Suprapubic skin (tissue), 4 donors: ENCODE measurements at regions not wholly inside any gene's neighbourhood (a gene's known extent, or its start where the extent isn't known, plus 50 kb on each side); places are given as distances from the start of the nearest gene placed in this dataset.

Experiments used
- DNase-seq, 2 donors: peaks; one replicate each; pipeline ENCODE4 v3.0.0-alpha.2; 2019; ENCODE audit warnings: low spot score in 2 of 2
- H3K27ac ChIP-seq: fragments of 200-600 bp; sonication (generic); one replicate; pipeline ENCODE4 v1.5.1; 2019
- H3K27me3 ChIP-seq: fragments of 200-600 bp; sonication (generic); one replicate; pipeline ENCODE4 v1.5.1; 2019
- H3K36me3 ChIP-seq: fragments of 200-600 bp; sonication (generic); one replicate; pipeline ENCODE4 v1.5.1; 2019
- H3K4me1 ChIP-seq: fragments of 200-600 bp; sonication (generic); one replicate; pipeline ENCODE4 v1.5.1; 2019
- H3K4me3 ChIP-seq: fragments of 200-600 bp; sonication (generic); one replicate; pipeline ENCODE4 v1.5.1; 2019; ENCODE audit warnings: mild to moderate bottlenecking
- H3K9me3 ChIP-seq: fragments of 200-600 bp; sonication (generic); one replicate; pipeline ENCODE4 v1.5.1; 2019
- CTCF ChIP-seq, 2 donors: fragments of 200-600 bp in 1 of 2; fragments of 450-650 bp in 1 of 2; sonication (generic) in 1 of 2; IDR thresholded peaks; one replicate each; pipeline ENCODE4 v1.5.1; 2016 to 2019; ENCODE audit warnings: antibody characterized with exemption in 2 of 2, mild to moderate bottlenecking in 1 of 2, moderate library complexity in 1 of 2
- EP300 ChIP-seq: sonication (generic); formaldehyde crosslinking; IDR thresholded peaks from one replicate; pipeline ENCODE4 v1.6.1; 2017; ENCODE audit warnings: antibody characterized with exemption
- POLR2A ChIP-seq, 2 donors: fragments of 450-650 bp; IDR thresholded peaks; one replicate each; pipeline ENCODE4 v1.6.1; 2017; ENCODE audit warnings: antibody characterized with exemption in 2 of 2, mild to moderate bottlenecking in 2 of 2, moderate library complexity in 2 of 2
- POLR2AphosphoS5 ChIP-seq, 3 donors: sonication (generic); formaldehyde crosslinking; IDR thresholded peaks; one replicate each; pipeline ENCODE4 v1.6.1; 2017; ENCODE audit warnings: antibody characterized with exemption in 3 of 3
- WGBS: methylation state at CpG from one replicate; pipeline ENCODE4 v1.1.5; 2018; 5-methylcytosine and 5-hydroxymethylcytosine counted together

DNA sequence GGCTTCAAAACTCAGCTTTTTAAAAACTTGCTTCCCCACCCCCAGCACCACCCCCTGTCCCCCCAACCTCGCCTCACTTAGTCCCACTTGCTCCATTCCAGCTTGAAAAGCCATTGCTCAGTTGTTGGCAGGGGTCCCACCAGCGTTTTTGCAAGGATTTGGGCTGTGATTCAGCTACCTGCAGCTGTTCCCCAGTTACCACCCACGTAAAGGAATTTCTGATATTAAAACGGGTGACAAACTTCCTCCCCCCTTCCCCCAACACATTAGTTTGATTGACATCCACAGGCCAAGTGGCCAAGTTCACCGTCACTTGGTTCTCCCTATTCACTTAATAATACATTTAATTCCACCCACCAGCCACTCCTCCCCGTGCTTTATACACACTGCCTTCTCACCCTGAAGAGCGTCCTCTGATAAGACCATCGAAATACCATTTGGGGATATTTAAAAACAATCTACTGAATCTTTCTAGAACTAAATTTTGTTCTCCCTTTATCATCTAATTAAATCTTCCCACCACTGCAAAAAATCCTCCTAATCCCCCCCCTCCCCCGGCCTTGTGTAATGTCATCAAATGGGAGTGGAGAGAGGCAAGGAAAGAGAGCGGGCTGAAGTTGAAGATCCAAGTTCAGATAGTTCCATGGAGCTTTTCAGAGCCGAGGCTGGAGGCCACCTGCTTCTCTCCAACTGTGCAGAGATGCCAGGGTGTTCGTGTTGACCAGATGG lies 55.1 kb downstream of the SOX9 start:
- no peak overlapping the region for H3K27ac ChIP-seq
- peaks cover 6% of the 10 kb centered on the region for H3K27me3 ChIP-seq
- TF ChIP-seq CTCF (IDR thresholded peaks at IDR 0.05) (no peak), POLR2A (IDR thresholded peaks at IDR 0.05) (no peak), POLR2AphosphoS5 (IDR thresholded peaks at IDR 0.05) (no peak), EP300 (no peak)
- 54% methylated on average over 12 of the region's 12 CpGs for WGBS
- no peaks in the 10 kb centered on the region for H3K4me1 ChIP-seq
- H3K4me3 ChIP-seq: no peak overlapping the region
- no peaks in the 10 kb centered on the region for H3K9me3 ChIP-seq
- no peaks in the 10 kb centered on the region for H3K36me3 ChIP-seq
- DNase-seq: no peak

DNA sequence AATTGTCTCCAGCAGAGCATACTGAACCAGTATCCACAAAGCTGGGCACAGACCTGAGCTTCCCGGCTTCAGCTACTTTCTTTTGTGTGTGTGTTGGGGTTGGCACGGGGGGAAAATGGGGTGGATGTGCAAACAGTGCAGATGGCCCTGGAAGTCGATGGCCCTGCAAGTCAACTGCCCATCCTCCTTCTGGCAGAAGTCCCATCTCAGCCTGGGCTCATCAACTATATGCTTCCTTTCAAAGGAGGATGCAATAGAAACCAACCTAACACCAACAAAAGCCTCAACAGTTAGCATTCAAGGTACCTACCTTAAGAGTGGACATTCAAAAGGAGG lies 55.7 kb downstream of the SOX9 start:
- no peaks in the 10 kb centered on the region for H3K4me1 ChIP-seq
- H3K27ac ChIP-seq: no peak overlapping the region
- TF ChIP-seq CTCF (IDR thresholded peaks at IDR 0.05): no peak
- TF ChIP-seq EP300: no peak
- TF ChIP-seq POLR2A (IDR thresholded peaks at IDR 0.05): no peak
- no peak for TF ChIP-seq POLR2AphosphoS5 (IDR thresholded peaks at IDR 0.05)
- H3K27me3 ChIP-seq: peaks cover 6% of the 10 kb centered on the region
- H3K4me3 ChIP-seq: no peak overlapping the region
- H3K36me3 ChIP-seq: no peaks in the 10 kb centered on the region
- WGBS: 78% methylated on average over 3 of the region's 3 CpGs
- no peak for DNase-seq
- H3K9me3 ChIP-seq: no peaks in the 10 kb centered on the region

DNA sequence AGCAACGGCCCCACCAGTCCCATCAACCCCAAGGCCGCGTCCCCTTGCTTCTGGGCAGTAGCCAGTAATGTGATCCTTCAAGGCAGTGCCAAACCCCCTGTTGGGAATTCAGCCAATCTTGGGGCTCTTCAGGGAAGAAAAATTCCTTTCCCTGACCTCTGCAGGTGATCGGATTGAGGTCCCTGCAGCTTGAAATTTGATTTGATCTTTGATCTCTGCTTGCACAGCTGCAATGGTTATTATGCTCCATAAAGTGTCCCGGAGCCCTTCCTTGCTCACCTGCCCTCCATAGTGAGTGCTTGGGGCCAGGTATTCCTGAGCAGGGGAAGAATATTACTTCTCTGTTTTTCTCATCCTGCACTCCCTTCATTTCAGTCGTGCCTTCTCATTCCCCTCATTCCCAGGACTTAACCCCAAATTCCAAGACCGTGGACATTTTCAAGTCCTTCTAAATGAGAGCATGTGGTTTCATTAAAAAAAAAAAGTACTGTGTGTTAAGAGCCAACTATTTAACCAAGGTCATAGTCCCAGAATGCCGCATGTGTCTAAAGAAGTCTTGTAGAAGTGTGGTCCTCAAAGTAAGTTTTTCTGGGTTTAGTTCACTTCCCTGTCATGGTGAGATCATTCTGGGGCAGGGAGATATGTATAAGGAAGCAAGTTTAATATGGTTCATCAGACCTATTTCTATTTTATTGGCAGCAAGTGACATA lies 56.3 kb downstream of the SOX9 start:
- Histone ChIP-seq H3K4me3 (no peak overlapping the region), H3K27ac (no peak overlapping the region), H3K36me3 (no peaks in the 10 kb centered on the region), H3K9me3 (no peaks in the 10 kb centered on the region), H3K4me1 (no peaks in the 10 kb centered on the region), H3K27me3 (peaks cover 6% of the 10 kb centered on the region)
- WGBS: 70% methylated on average over 8 of the region's 8 CpGs
- TF ChIP-seq POLR2AphosphoS5 (IDR thresholded peaks at IDR 0.05) (no peak), CTCF (IDR thresholded peaks at IDR 0.05) (no peak), POLR2A (IDR thresholded peaks at IDR 0.05) (no peak), EP300 (no peak)
- DNase-seq: no peak

GRCh38 chr17:72177738-72178137 lies 56.9 kb downstream of the SOX9 start:
- no peaks in the 10 kb centered on the region for H3K36me3 ChIP-seq
- H3K4me1 ChIP-seq: no peaks in the 10 kb centered on the region
- H3K27me3 ChIP-seq: peaks cover 6% of the 10 kb centered on the region
- no peak for DNase-seq
- H3K27ac ChIP-seq: no peak overlapping the region
- no peak overlapping the region for H3K4me3 ChIP-seq
- TF ChIP-seq EP300 (no peak), POLR2AphosphoS5 (IDR thresholded peaks at IDR 0.05) (no peak), CTCF (IDR thresholded peaks at IDR 0.05) (no peak), POLR2A (IDR thresholded peaks at IDR 0.05) (no peak)
- 94% methylated on average over 2 of the region's 2 CpGs for WGBS
- H3K9me3 ChIP-seq: no peaks in the 10 kb centered on the region

DNA sequence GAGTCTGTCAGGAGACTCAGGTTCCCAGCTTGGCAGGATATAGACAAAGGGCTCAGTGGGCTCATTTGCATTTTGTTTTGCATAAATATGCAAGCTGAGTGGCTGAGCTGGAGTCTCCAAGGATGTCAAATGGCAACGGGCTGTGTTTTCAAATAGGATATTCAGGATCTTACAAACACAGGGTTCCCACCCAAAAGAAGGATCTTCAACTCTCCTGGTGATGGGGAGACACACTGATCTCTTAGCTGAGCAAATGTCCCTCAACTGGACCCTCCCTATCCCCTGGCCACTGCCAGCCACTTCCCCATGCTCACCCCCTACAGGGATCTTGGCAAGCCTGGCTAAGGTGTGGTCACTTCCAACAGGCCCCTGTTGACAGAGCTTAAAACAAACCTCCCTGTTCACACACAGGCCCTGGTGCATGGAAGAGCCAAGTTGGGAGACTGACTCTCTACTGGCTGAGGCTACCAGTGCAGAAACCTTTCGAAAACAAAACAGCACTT lies 61.6 kb downstream of the SOX9 start:
- H3K36me3 ChIP-seq: no peaks in the 10 kb centered on the region
- H3K4me1 ChIP-seq: no peaks in the 10 kb centered on the region
- H3K27me3 ChIP-seq: peaks cover under 1% of the 10 kb centered on the region
- DNase-seq: no peak
- no peaks in the 10 kb centered on the region for H3K9me3 ChIP-seq
- H3K27ac ChIP-seq: no peak overlapping the region
- H3K4me3 ChIP-seq: no peak overlapping the region
- TF ChIP-seq CTCF (IDR thresholded peaks at IDR 0.05) (no peak), POLR2AphosphoS5 (IDR thresholded peaks at IDR 0.05) (no peak), POLR2A (IDR thresholded peaks at IDR 0.05) (no peak), EP300 (no peak)
- 63% methylated on average over 2 of the region's 2 CpGs for WGBS
